Rectal smooth muscle tissue (tissue), 1 donor: ENCODE measurements at regions not wholly inside any gene's neighbourhood (a gene's known extent, or its start where the extent isn't known, plus 50 kb on each side); places are given as distances from the start of the nearest gene placed in this dataset.
"Not testable (repeated sequence)": the region's sequence is repeated elsewhere in the genome, so short reads cannot be mapped to it uniquely, and the experiment has no call there.

Experiments used
- H3K27ac ChIP-seq: one replicate; pipeline ENCODE4 v1.7.0; 2013; ENCODE audit warnings: low read depth, low read length, inconsistent platforms
- H3K27me3 ChIP-seq: one replicate; pipeline ENCODE4 v1.7.0; 2013; ENCODE audit warnings: low read length; ENCODE audit not compliant: control insufficient read depth, insufficient read depth
- H3K36me3 ChIP-seq: one replicate; pipeline ENCODE4 v1.7.0; 2013; ENCODE audit warnings: low read length; ENCODE audit not compliant: control insufficient read depth, insufficient read depth
- H3K4me1 ChIP-seq: one replicate; pipeline ENCODE4 v1.7.0; 2013; ENCODE audit warnings: low read length; ENCODE audit not compliant: control insufficient read depth, insufficient read depth
- H3K4me3 ChIP-seq: one replicate; pipeline ENCODE4 v1.7.0; 2013; ENCODE audit warnings: low read length
- H3K9ac ChIP-seq: one replicate; pipeline ENCODE4 v1.7.0; 2013; ENCODE audit warnings: low read length

DNA sequence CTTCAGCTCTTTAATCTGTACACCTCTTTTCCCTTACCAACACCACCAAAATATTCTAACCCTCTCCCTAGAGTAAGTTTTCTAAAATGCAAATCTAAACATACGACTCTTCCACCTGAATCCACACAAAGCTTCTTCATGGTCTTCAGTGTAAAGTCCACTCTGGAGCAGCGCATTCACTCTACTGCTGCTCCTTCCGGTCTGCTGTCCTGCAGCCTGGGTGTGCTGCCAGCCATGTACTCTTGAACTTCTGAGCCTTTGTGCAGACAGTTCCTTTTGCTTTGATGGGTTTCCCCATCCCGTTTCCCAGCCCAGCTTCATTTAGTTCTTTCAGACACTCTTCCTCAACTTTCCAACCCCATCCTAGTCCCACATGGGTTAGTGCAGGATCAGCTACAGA, 108.7 kb upstream of the SGK1 start:
- H3K4me3 ChIP-seq = no peak overlapping the region
- no peak overlapping the region for H3K9ac ChIP-seq
- H3K27ac ChIP-seq = no peak overlapping the region
- no peaks in the 10 kb centered on the region for H3K36me3 ChIP-seq
- H3K27me3 ChIP-seq = no peaks in the 10 kb centered on the region
- no peaks in the 10 kb centered on the region for H3K4me1 ChIP-seq

GRCh38 chr6:134425917-134426316, 108.0 kb upstream of the SGK1 start:
- not testable (repeated sequence) for H3K27ac ChIP-seq, H3K27me3 ChIP-seq, H3K4me3 ChIP-seq

DNA sequence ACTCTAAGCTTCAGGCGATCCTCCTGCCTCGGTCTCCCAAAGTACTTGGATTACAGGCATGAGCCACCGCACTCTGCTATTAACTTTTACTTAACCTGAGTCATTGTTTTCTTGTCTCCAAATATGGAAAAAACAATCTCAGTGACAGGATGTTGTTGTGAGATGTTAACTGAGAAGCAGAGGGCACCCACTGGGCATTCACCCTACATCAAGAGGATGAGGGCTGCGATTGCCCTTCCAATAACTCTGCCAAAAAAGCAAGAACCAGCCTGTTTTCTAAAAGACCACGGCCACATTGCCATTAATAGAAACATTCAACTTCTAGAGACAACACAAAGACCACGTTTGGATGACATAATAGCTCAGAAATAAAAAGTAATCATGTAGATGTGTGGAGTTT, 107.6 kb upstream of the SGK1 start:
- H3K9ac ChIP-seq = no peak overlapping the region
- no peaks in the 10 kb centered on the region for H3K27me3 ChIP-seq
- H3K36me3 ChIP-seq = no peaks in the 10 kb centered on the region
- no peak overlapping the region for H3K27ac ChIP-seq
- no peak overlapping the region for H3K4me3 ChIP-seq
- no peaks in the 10 kb centered on the region for H3K4me1 ChIP-seq

More at GRCh38 chr6:134425917-134426316, 108.0 kb upstream of the SGK1 start:
- not testable (repeated sequence) for H3K36me3 ChIP-seq, H3K4me1 ChIP-seq, H3K9ac ChIP-seq

DNA sequence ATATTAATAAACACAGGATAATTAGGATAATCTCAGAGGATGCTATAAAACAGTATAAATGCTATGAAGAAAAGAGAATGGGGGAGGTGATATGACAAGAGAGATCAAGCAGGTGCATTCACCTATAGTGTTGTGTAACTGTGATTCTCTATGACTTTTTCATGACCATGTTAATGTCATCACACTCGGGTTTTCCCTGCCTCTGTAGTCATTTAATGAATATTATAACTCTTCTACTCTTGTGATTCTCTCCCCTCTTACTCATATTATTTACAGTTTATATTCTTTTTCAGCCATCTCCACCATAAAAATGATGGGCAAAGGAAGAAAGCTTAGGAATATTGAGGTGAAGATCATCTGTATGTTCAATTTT, 106.9 kb upstream of the SGK1 start:
- no peaks in the 10 kb centered on the region for H3K27me3 ChIP-seq
- H3K4me3 ChIP-seq = no peak overlapping the region
- H3K4me1 ChIP-seq = no peaks in the 10 kb centered on the region
- H3K27ac ChIP-seq = no peak overlapping the region
- H3K9ac ChIP-seq = no peak overlapping the region
- no peaks in the 10 kb centered on the region for H3K36me3 ChIP-seq

GRCh38 chr6:134424165-134424797, 106.4 kb upstream of the SGK1 start:
- H3K4me3 ChIP-seq = no peak overlapping the region
- H3K27ac ChIP-seq = no peak overlapping the region
- H3K4me1 ChIP-seq = no peaks in the 10 kb centered on the region
- no peaks in the 10 kb centered on the region for H3K27me3 ChIP-seq
- H3K9ac ChIP-seq = no peak overlapping the region
- H3K36me3 ChIP-seq = no peaks in the 10 kb centered on the region

GRCh38 chr6:134422426-134423231, 104.7 kb upstream of the SGK1 start:
- Histone ChIP-seq H3K36me3 (no peaks in the 10 kb centered on the region), H3K9ac (no peak overlapping the region), H3K4me3 (no peak overlapping the region), H3K4me1 (no peaks in the 10 kb centered on the region), H3K27ac (no peak overlapping the region), H3K27me3 (no peaks in the 10 kb centered on the region)

DNA sequence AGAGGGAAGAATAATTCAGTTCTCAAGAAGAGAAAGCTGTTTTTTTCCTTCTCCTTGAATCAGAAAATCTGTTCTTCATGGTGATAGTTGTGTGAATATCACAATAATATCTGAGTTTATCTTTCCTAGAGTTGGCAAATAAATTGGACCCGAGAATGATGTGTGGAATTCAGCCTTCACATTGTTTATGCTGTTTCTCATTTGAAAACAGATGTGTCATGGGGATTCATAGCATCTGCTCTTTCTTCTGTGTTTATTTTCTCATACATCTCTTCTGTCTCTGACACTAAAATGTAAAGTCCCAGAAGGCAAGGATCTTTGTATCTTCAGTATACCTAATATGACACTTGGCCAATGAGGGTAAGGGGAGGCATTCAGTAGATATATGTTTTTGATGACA, 103.6 kb upstream of the SGK1 start:
- no peaks in the 10 kb centered on the region for H3K4me1 ChIP-seq
- H3K9ac ChIP-seq = no peak overlapping the region
- no peaks in the 10 kb centered on the region for H3K27me3 ChIP-seq
- no peak overlapping the region for H3K4me3 ChIP-seq
- H3K27ac ChIP-seq = no peak overlapping the region
- H3K36me3 ChIP-seq = no peaks in the 10 kb centered on the region

DNA sequence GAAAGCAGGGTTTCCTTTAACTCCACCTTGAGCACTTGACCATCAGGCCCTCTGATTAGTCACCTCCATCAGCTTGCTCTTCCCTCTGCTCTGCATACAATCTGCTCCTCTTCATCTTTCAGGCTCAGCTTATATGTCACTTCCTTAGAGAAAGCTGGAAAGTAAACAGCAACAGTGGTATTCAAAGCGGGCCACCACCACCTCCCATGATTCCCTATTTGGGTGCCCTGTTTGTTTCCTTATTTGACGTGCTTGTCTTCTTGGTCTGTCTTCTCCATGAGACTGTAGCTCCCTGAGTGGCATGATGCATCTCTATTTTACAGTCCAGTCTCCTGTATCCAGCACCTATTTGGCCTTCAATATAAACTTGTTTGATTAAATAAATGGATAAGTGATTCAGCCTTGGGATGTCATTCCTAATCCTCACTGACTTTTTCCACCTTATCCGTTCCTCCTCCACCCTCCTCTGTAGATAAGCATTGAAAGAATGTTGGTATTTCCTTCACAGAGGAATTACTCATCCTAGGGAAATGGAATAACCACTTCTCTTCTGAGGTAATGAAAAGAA, 102.8 kb upstream of the SGK1 start:
- H3K36me3 ChIP-seq = no peaks in the 10 kb centered on the region
- no peaks in the 10 kb centered on the region for H3K27me3 ChIP-seq
- H3K27ac ChIP-seq = no peak overlapping the region
- H3K4me3 ChIP-seq = no peak overlapping the region
- H3K9ac ChIP-seq = no peak overlapping the region
- H3K4me1 ChIP-seq = no peaks in the 10 kb centered on the region

GRCh38 chr6:134419716-134420115, 101.8 kb upstream of the SGK1 start:
- no peak overlapping the region for H3K9ac ChIP-seq
- H3K27ac ChIP-seq = no peak overlapping the region
- H3K27me3 ChIP-seq = no peaks in the 10 kb centered on the region
- no peaks in the 10 kb centered on the region for H3K36me3 ChIP-seq
- H3K4me1 ChIP-seq = no peaks in the 10 kb centered on the region
- no peak overlapping the region for H3K4me3 ChIP-seq

DNA sequence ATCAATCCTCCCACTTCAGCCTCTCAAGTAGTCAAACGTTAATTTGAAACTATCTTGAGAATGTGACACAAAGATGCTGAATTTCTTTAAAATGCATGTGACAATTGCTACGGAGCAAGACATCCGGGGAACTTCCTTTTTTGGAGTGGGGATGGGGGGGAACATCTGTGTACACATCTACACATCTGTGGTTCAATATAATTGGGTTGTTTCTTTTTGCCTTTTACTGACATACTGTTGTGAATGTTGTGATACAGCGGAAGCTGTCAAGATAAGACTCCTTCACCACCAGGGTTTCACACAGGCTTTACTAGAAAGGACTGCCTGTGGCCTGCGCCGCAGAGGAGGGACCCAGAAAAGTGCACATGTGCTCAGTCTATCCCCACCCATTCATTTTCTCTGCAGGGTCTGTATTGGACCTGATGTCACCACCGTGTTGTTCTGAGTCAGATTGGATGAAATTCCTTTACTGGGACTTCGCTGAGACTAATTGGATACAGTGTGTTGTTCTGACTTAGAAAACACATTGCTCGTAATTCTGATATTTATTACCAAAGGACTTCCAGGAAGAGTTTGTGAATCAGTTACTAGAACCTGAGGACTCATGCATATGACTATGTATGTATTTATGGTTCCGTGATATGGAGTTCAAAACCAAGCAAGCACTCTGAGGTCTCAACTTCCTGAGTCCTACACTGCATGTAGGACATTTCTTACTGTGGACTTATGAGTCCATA, 98.7 kb upstream of the SGK1 start:
- Histone ChIP-seq H3K9ac (no peak overlapping the region), H3K4me1 (no peaks in the 10 kb centered on the region), H3K27ac (no peak overlapping the region)

DNA sequence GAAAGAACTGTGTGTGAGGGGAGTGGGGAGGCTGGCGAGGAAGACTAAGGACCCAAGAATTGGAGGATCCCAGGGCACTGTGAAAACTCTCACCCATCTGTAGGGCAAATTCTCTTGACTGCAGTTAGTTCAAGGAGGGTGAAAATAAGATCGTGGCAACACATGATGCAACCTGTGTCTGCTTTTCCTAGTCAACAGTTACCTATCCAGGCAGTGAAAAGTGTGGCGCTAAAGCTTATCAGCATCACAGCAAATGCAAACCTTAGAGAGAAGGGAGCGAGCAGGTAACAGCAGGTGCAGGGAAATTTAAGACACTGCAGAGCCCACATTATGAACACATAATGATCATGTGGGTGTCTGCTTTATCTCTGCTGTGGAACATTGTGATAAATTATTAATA, 97.7 kb upstream of the SGK1 start:
- Histone ChIP-seq H3K27ac (no peak overlapping the region), H3K9ac (no peak overlapping the region), H3K27me3 (no peaks in the 10 kb centered on the region), H3K4me1 (no peaks in the 10 kb centered on the region), H3K36me3 (no peaks in the 10 kb centered on the region), H3K4me3 (no peak overlapping the region)

More for the DNA sequence above, 98.7 kb upstream of the SGK1 start:
- Histone ChIP-seq H3K36me3 (no peaks in the 10 kb centered on the region), H3K4me3 (no peak overlapping the region), H3K27me3 (no peaks in the 10 kb centered on the region)

DNA sequence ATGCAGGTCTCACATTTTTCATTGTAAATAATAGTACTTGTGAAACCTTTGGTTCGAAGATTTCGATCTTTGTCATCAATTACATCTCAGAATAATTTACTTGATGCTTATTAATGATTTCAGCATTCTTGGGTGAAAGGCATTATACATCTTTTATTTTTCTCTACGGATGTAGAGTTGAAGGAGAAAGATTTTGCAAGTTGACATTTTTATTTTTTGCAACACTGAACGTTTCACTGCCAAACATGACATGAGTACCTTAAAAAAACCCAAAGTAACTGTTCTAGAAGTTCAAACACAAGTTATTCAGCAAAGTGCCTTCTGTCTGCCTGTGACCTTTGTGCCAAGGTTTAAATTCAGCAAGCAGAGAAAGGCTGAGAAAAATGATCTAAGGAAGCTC, 97.3 kb upstream of the SGK1 start:
- H3K4me3 ChIP-seq = no peak overlapping the region
- H3K36me3 ChIP-seq = no peaks in the 10 kb centered on the region
- H3K9ac ChIP-seq = no peak overlapping the region
- no peak overlapping the region for H3K27ac ChIP-seq
- no peaks in the 10 kb centered on the region for H3K4me1 ChIP-seq
- H3K27me3 ChIP-seq = no peaks in the 10 kb centered on the region
